GM21447 (cell line): ENCODE measurements at regions not wholly inside any gene's neighbourhood (a gene's known extent, or its start where the extent isn't known, plus 50 kb on each side); places are given as distances from the start of the nearest gene placed in this dataset.
"Not testable (repeated sequence)": the region's sequence is repeated elsewhere in the genome, so short reads cannot be mapped to it uniquely, and the experiment has no call there.

Experiments
- ATAC-seq: cut with Tn5 transposase; IDR thresholded peaks from one replicate; pipeline ENCODE4 v1.9.1; 2021; ENCODE audit not compliant: unreplicated experiment

GRCh38 chr2:82226441-82226840 lies 1921.9 kb upstream of the LRRTM1 start:
- ATAC-seq = no peak

GRCh38 chr2:82224301-82224940 lies 1919.9 kb upstream of the LRRTM1 start:
- no peak for ATAC-seq

GRCh38 chr2:82215212-82215611 lies 1910.7 kb upstream of the LRRTM1 start:
- no peak for ATAC-seq

- no peak for ATAC-seq
These were observed 1894.9 kb upstream of the LRRTM1 start for GRCh38 chr2:82199493-82199852.

GRCh38 chr2:82198809-82199492 lies 1894.4 kb upstream of the LRRTM1 start:
- ATAC-seq = no peak

GRCh38 chr2:82182270-82182669 lies 1877.7 kb upstream of the LRRTM1 start:
- ATAC-seq = no peak

- ATAC-seq = not testable (repeated sequence)
These were observed 1870.7 kb upstream of the LRRTM1 start for GRCh38 chr2:82175210-82175609.

GRCh38 chr2:82172483-82172882 lies 1867.9 kb upstream of the LRRTM1 start:
- ATAC-seq = no peak

GRCh38 chr2:82169379-82169778 lies 1864.8 kb upstream of the LRRTM1 start:
- ATAC-seq = no peak

GRCh38 chr2:82165377-82165776 lies 1860.8 kb upstream of the LRRTM1 start:
- no peak for ATAC-seq

GRCh38 chr2:82158150-82158549 lies 1853.6 kb upstream of the LRRTM1 start:
- ATAC-seq = no peak

- ATAC-seq = no peak
These were observed 1850.9 kb upstream of the LRRTM1 start for GRCh38 chr2:82155469-82155868.

GRCh38 chr2:82143343-82143742 lies 1838.8 kb upstream of the LRRTM1 start:
- ATAC-seq = no peak

- no peak for ATAC-seq
These were observed 1835.5 kb upstream of the LRRTM1 start for GRCh38 chr2:82139979-82140611.

- ATAC-seq = no peak
These were observed 1832.9 kb upstream of the LRRTM1 start for GRCh38 chr2:82137441-82137840.

- ATAC-seq = no peak
These were observed 1823.5 kb upstream of the LRRTM1 start for GRCh38 chr2:82128051-82128450.

GRCh38 chr2:82124629-82125028 lies 1820.1 kb upstream of the LRRTM1 start:
- ATAC-seq = no peak

GRCh38 chr2:82120654-82121053 lies 1816.1 kb upstream of the LRRTM1 start:
- no peak for ATAC-seq

GRCh38 chr2:82120115-82120514 lies 1815.6 kb upstream of the LRRTM1 start:
- ATAC-seq = no peak

GRCh38 chr2:82109418-82109817 lies 1804.9 kb upstream of the LRRTM1 start:
- no peak for ATAC-seq

GRCh38 chr2:82098617-82099016 lies 1794.1 kb upstream of the LRRTM1 start:
- no peak for ATAC-seq

GRCh38 chr2:82089518-82089917 lies 1785.0 kb upstream of the LRRTM1 start:
- ATAC-seq = no peak
